Fibroblast of lung (primary cell): ENCODE measurements at regions not wholly inside any gene's neighbourhood (a gene's known extent, or its start where the extent isn't known, plus 50 kb on each side); places are given as distances from the start of the nearest gene placed in this dataset.
"Not testable (repeated sequence)": the region's sequence is repeated elsewhere in the genome, so short reads cannot be mapped to it uniquely, and the experiment has no call there.

Experiments
- DNase-seq, 2 donors: peaks; one replicate each; pipeline versions ENCODE4 v3.0.0 to v3.0.0-alpha.2; 2010; ENCODE audit warnings: low read depth in 2 of 2
- H2AFZ ChIP-seq: 2 replicates; pipeline ENCODE4 v1.5.1; 2012; ENCODE audit warnings: low read length, control low read depth, inconsistent platforms
- H3K27ac ChIP-seq: 2 replicates; pipeline ENCODE4 v1.5.1; 2011; ENCODE audit warnings: low read length, control low read depth; ENCODE audit not compliant: insufficient read depth
- H3K27me3 ChIP-seq: 2 replicates; pipeline ENCODE4 v1.5.1; 2011; ENCODE audit warnings: mild to moderate bottlenecking, low read length; ENCODE audit not compliant: control insufficient read depth, insufficient read depth
- H3K36me3 ChIP-seq: 2 replicates; pipeline ENCODE4 v1.5.1; 2011; ENCODE audit warnings: low read length; ENCODE audit not compliant: control insufficient read depth, insufficient read depth
- H3K4me1 ChIP-seq: 2 replicates; pipeline ENCODE4 v1.5.1; 2011; ENCODE audit warnings: low read length; ENCODE audit not compliant: control insufficient read depth, insufficient read depth; ENCODE audit errors: extremely low read depth
- H3K4me2 ChIP-seq: 2 replicates; pipeline ENCODE4 v1.5.1; 2011; ENCODE audit warnings: low read length, control low read depth; ENCODE audit not compliant: insufficient read depth; ENCODE audit errors: extremely low read depth
- H3K4me3 ChIP-seq, 4 experiments: fragments of 200-600 bp in 1 of 4; sonication (generic) in 1 of 4; replicated peaks in 1 of 4; 2 replicates each; pipeline ENCODE4 v1.5.1; 2011 to 2016; ENCODE audit warnings: low read length in 4 of 4, low read depth in 3 of 4, mild to moderate bottlenecking in 3 of 4, control low read depth in 2 of 4, inconsistent platforms in 1 of 4, mixed read lengths in 1 of 4; ENCODE audit not compliant: insufficient read depth in 1 of 4; ENCODE audit errors: control extremely low read depth in 1 of 4
- H3K79me2 ChIP-seq: 2 replicates; pipeline ENCODE4 v1.5.1; 2012; ENCODE audit warnings: mild to moderate bottlenecking, low read length, inconsistent platforms; ENCODE audit not compliant: control insufficient read depth, insufficient read depth
- H3K9ac ChIP-seq: 2 replicates; pipeline ENCODE4 v1.5.1; 2011; ENCODE audit warnings: mild to moderate bottlenecking, low read length, control low read depth; ENCODE audit not compliant: insufficient read depth
- H3K9me3 ChIP-seq: 2 replicates; pipeline ENCODE4 v1.5.1; 2012; ENCODE audit warnings: low read depth, low read length; ENCODE audit not compliant: control insufficient read depth, insufficient read depth
- H4K20me1 ChIP-seq: 2 replicates; pipeline ENCODE4 v1.5.1; 2011; ENCODE audit warnings: low read length; ENCODE audit not compliant: control insufficient read depth, insufficient read depth; ENCODE audit errors: extremely low read depth
- CTCF ChIP-seq, 2 donors: IDR thresholded peaks in 1 of 2; conservative IDR thresholded peaks in 1 of 2; 1 replicate in 1 of 2; 2 replicates in 1 of 2; pipeline ENCODE4 v1.5.1; 2011 to 2012; ENCODE audit warnings: low read length in 2 of 2, control low read depth in 1 of 2, inconsistent platforms in 1 of 2, low read depth in 1 of 2, mild to moderate bottlenecking in 1 of 2
- EZH2 ChIP-seq: IDR thresholded peaks from 2 replicates; pipeline ENCODE4 v1.5.1; 2012; ENCODE audit warnings: low read length, control low read depth, mild to moderate bottlenecking; ENCODE audit errors: missing control alignments

- Histone ChIP-seq H3K4me3 (no peak overlapping the region), H4K20me1 (no peaks in the 10 kb centered on the region), H3K9ac (no peak overlapping the region), H3K4me1 (no peaks in the 10 kb centered on the region), H3K27ac (no peak overlapping the region), H3K79me2 (no peaks in the 10 kb centered on the region), H3K36me3 (no peaks in the 10 kb centered on the region), H3K4me2 (no peak overlapping the region), H2AFZ (no peak overlapping the region), H3K27me3 (no peaks in the 10 kb centered on the region), H3K9me3 (no peaks in the 10 kb centered on the region)
- peak in 1 of 2 donors; percentile 25 for DNase-seq
- TF ChIP-seq CTCF (conservative IDR thresholded peaks at IDR 0.05 in 1 of 2, IDR thresholded peaks at IDR 0.05 in 1 of 2; ENCODE audit: low read depth in 1 of 2, low read length in 2 of 2): no peak
- TF ChIP-seq EZH2: no peak
Observed at GRCh38 chr21:28124541-28124940, 868.1 kb downstream of the LTN1 start.

GRCh38 chr21:28118570-28118969 lies 874.1 kb downstream of the LTN1 start:
- H3K9ac ChIP-seq: no peak overlapping the region
- H3K79me2 ChIP-seq: no peaks in the 10 kb centered on the region
- H2AFZ ChIP-seq: no peak overlapping the region
- no peaks in the 10 kb centered on the region for H4K20me1 ChIP-seq
- H3K27me3 ChIP-seq: no peaks in the 10 kb centered on the region
- no peaks in the 10 kb centered on the region for H3K9me3 ChIP-seq
- no peak overlapping the region for H3K4me3 ChIP-seq
- H3K36me3 ChIP-seq: no peaks in the 10 kb centered on the region
- no peak for DNase-seq
- H3K4me1 ChIP-seq: no peaks in the 10 kb centered on the region
- no peak for TF ChIP-seq EZH2
- TF ChIP-seq CTCF (conservative IDR thresholded peaks at IDR 0.05 in 1 of 2, IDR thresholded peaks at IDR 0.05 in 1 of 2; ENCODE audit: low read depth in 1 of 2, low read length in 2 of 2): no peak
- H3K4me2 ChIP-seq: no peak overlapping the region
- no peak overlapping the region for H3K27ac ChIP-seq

- H3K27me3 ChIP-seq, H3K9me3 ChIP-seq, H3K9ac ChIP-seq, H2AFZ ChIP-seq, H3K27ac ChIP-seq, H3K79me2 ChIP-seq, DNase-seq, H4K20me1 ChIP-seq, H3K4me2 ChIP-seq, H3K4me3 ChIP-seq, H3K4me1 ChIP-seq, H3K36me3 ChIP-seq: not testable (repeated sequence)
Observed at GRCh38 chr21:28114986-28115385, 877.7 kb downstream of the LTN1 start.
